GM18511 (cell line): ENCODE measurements at regions not wholly inside any gene's neighbourhood (a gene's known extent, or its start where the extent isn't known, plus 50 kb on each side); places are given as distances from the start of the nearest gene placed in this dataset.

Experiments
- ATAC-seq: cut with Tn5 transposase; IDR thresholded peaks from one replicate; pipeline ENCODE4 v1.9.1; 2021; ENCODE audit warnings: mild to moderate bottlenecking, moderate library complexity; ENCODE audit not compliant: unreplicated experiment

DNA sequence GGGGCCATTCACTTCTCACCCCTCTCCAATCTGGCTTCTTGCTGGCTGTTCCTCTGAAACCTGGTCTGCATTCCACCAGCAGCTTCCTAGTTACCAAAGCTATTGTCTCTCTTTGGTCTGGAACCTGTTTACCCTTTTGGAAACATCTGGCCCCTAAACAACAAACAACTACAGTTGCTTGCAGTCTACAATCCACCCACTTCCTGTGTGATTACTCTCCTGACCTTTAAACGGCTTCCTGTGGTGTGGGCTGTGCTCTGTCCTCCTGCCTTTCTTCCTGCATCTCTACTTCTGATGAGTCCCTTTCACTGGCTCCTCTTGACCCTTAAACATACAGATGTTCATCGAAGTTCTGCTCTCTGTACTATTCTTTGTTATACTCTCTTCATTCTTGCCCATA lies 303.8 kb downstream of the TDRD15 start:
- ATAC-seq = peak; percentile 67

DNA sequence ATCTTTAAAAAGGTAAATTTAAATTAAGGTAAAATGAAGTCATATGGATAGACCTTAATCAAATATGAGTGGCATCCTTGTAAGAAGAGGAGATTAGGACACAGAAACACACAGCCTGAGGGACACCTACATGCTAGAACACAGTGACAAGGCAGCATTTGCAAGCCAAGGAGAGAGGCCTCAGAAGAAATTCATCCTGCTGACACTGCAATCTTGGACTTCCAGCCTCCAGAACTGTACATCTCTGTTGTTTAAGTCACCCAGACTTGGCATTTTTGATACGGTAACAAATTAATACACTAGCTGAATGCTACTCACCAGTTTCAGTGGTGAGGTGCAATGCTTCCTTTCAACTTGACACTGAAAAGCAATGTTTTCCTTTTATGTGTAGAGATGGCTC lies 305.0 kb downstream of the TDRD15 start:
- ATAC-seq = no peak

DNA sequence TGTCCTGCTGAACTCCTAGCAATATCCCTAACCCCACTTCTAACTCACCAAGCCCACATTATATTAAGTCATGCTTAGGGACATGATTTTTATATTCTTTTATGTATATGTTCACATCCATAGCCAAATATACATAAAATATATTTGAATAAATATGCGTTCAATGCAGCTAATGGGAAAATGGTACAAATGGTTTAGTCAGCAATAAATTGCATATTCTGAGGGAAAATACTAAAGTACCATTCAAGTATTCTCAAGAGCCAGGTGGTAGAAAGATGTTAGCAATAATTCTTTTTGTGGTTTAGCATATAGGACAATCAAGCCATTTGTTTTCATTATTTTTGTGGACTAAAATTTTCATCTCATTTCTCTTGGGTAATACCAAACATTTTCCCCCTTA lies 306.0 kb downstream of the TDRD15 start:
- no peak for ATAC-seq

DNA sequence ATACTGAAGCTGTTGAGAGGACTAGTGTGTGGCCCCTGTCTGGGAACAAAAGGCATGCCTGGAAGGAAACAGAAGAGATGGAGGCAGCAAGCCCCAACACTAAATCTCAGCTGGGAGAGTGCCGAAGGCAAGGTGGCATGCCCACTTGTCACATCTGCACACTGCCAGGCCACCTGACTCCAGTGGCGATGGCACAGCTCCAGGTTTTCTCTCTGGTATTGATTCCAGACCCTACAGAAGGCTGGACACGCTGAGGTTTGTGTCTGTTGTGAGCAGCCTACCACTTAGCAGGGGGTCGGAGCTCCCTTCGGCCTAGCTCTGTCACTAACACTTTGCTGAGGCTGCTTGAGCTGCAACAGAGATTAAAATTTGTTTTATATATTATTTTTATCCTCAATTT lies 307.3 kb downstream of the TDRD15 start:
- ATAC-seq = no peak

DNA sequence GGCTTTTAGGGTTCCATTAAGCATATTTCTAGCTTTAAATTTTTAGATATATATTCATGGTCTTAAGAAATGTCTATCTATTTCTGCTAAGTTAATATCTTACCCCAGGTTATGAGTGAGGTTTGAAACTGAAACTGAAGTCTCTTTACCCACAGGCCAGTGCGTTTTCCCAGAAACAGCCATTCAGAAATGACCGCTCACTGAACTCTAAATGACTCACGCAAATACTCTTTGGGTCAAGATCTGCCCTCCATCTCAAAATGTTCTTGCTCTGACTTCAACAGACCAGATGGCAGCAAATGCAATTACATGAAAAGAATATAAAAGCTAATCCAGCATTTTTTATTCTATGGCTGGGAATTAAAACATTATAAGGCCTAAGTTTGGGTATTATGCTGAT lies 315.2 kb downstream of the TDRD15 start:
- peak; percentile 61 for ATAC-seq

DNA sequence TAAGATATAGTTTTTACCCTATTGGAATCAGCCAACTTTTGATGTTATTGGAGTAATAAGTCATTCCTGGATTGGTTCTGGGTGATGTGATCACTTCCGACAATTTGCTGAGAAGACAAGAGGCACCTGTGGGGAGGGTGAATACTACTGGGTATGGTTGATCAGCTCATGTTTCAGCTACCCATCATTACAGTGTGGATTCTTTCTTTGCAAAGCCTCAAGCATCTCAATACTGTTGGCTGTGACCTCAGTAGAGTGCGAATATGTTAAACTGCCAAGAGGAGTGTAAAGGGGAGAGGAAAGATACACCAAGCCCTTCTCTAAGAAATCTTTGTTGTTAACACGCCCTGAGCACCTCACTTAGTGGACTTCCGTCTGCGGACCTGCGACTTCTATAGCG lies 317.7 kb downstream of the TDRD15 start:
- no peak for ATAC-seq

DNA sequence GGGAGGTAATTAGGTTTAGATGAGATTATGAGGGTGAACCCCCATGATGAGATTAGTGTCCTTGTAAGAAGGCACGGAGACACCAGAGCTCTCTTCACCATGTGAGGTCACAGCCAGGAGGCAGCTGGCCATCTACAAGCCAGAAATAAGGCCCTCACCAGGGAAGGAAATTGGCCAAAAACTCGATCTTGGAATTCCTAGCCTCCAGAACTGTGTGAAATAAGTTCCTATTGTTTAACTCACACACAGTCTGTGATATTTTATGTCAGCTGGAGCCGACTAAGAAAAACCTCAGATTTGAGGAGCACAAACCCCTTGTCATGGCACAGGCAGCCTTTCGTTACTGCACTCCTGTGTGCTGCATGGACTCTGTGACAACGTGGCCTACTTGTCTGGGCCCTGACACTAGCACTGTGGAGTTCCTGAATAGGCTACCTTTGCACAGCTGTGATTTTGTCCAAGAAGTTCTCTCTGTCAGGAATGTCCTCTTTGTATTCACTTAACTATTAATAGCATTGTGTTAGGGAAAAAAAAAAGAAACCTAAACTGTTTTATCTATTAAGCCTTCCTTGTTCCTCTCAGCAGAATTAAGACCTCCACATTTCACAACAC lies 319.8 kb downstream of the TDRD15 start:
- no peak for ATAC-seq

DNA sequence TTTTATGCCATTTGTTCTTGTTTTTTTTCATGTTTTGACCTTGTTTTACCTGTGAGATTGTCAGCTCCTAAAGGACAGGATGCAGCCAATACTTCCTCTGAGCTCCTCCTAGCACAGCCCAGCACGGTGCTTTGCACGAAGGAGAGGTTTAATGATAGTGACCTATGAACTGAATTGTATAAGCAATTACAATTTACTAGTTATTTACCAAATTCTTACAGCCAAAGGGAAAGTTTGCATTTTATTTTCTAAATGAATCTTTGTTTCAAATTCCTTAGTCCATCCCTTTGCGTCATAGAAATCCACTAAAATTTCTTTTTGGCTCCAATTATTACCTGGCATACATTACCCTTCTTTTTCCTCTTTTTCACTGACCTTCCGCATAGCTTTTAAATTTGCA lies 326.1 kb downstream of the TDRD15 start:
- ATAC-seq = no peak

DNA sequence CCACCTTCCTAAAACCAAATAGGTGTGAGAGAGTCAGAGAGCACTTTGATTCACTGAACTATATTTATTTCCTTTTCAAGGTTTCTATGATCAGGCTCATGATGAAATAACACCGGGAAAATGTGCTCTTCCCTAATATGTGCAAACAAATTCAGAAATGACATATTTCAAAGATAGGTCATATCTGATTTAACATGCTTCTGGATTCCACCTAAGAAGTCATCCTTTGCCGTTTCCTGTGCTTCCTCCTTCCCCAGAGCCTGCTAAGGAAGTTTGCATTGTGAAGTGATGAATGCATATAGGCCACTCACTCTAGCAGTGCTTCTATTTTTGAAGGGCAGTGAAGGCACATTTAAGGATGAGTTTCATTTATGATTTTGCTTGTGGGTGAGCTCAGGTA lies 327.6 kb downstream of the TDRD15 start:
- no peak for ATAC-seq

DNA sequence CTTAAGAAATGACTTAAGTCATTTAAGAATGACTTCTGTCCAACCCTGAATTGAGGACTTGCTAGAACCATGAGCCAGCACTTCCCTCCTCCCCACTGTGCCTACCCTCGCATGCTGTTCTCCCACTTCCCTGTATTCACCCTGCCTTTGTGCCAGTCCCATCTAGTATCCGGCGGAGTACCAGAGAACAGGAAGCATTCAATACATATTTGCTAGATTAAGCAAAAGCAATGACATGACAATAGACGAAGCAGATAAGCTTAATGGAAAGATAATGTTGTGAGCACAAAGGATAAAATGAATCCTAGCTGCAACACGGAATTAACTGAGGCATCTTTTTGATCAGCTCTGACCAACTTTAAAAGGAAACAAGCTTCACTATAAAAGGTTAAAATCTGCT lies 328.5 kb downstream of the TDRD15 start:
- no peak for ATAC-seq

DNA sequence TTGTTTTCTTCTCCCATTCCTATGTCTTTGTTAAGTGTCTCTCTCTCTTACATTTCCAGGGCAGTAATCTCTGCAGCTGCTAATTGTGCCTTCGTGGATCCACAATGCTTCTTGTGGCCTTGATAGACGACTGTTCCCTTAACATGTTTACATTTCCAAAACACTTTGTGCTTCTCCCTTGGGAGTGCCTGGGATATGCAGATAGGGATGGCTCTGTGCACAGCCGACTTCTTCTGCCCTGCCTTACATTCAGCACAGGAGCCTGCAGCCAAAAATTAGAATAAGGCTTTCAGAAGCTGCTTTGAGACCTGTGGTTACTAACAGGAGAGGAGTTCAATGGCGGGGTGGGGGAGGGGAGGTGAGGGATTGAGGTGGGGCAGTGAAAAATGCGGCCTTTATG lies 328.9 kb downstream of the TDRD15 start:
- no peak for ATAC-seq

DNA sequence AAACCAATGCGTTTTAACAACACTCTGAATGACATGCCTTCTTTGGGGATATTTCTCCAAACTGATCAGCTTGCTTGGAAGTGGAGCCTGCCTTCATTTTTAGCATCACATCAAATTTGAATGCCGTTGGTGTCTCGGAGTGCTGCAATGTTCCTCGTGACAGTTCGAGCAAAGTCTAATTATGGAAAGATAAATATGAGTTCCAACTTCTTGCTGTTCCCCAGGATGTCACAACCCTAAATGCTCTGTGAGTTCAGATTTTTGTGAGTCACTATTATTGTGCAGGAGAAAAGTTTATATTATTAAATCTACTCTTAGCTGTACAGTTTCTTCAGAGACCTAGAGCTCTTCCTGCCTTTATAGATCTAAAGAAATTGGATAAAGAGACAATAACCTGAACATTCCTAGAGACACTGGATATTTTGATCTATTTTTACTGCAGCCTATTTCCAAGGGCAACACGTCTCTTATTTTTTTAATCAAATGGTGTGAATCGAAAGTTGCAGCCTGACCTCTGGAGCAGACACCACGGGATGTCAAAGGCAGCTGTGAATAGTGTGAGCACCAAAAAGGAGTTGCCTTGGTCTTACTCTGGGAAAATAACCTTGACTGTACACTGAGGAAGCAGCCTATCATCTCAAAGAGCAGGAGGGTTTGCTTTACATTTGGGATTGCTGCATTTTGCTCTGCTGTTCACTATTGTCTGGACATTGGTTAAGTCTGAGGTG lies 330.1 kb downstream of the TDRD15 start:
- no peak for ATAC-seq

DNA sequence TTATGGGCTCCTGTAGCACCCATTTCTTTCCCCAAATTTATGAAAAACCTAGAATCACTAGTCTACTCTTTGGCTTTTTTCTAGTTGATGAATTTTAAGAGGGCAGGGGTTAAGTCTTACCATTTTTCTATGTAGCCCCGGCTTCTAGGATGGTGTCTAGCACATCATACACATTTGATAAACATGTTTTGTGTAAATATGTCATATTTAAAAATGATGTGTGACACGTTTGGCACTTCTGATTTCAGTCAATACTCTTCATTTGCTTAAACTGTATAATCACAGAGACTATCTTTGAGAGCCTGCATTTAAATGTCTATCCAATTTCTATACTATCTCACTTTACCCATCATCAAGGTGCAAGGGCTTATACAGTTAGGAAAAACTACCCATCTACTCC lies 331.1 kb downstream of the TDRD15 start:
- no peak for ATAC-seq

DNA sequence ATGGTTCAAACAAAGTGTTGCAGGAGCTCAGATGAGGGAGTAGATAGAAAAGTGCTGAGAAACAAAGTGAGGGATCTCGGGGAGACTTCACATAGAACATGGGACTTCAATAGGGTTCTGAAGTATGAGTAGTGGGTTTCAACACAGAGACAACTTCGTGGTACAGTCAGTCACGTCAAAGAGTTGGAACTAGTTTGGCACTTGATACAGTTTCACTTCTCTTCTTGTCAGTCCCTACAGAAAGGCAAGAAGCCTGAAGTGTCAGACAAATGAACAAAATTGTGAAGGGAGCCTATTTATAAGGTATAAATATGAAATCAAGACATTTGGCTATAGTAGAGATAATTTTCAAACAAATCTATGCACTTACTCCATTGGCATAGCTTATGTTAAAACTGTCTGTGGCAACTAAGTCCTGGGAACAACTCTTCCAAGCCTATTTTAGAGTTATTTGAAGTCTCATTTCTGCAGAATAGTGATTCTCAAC lies 338.0 kb downstream of the TDRD15 start:
- no peak for ATAC-seq

DNA sequence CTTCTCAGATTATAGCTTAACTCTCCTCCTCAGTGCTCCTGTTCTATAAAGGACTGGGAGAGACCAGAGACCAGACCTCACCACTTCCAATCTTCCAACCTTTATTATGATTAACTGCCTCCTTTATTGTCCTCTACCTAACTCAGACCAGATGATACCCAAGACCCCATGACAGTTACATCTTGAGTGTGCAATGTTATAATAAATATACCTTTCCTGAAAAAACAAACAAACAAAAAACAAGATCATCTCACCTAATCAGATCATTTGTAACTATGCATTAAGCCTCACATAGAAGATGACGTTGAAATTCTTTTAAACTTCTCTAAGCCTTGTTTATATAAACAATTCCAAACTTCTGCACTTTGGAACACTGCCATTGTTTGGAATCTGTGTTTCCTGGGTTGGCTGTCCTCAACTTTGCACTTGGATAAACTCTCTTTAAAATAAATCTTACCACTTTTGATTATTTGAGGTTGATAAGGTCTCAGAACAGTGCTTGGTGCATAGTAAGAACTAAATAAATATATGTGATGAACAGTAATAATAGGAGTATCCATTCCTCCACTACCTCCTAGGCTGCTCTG lies 342.7 kb downstream of the TDRD15 start:
- ATAC-seq = no peak

DNA sequence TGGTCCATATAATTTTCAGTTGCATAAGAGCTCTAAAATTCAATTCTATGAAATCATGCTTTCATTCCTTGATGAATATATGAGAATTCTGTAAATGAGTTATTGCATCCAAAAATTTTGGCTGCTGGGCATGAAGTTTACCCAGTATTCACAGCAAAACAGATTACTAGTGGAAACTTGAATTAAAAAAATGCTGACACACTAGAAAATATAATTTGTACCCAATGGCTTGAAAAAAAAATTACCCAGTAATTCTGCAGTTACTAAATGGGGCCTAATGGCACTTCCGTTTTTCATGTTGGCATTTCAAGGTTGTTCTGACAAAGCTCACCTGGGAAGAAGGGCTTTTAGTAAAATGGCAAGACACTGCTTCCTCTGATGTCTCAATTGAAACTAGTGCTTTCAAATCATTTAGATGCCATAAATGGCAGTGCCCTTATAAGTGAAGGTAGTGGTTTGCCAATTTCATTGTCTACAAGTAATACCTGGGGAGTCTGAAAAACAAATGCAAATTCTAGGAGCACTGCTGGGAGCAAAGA lies 343.6 kb downstream of the TDRD15 start:
- no peak for ATAC-seq

DNA sequence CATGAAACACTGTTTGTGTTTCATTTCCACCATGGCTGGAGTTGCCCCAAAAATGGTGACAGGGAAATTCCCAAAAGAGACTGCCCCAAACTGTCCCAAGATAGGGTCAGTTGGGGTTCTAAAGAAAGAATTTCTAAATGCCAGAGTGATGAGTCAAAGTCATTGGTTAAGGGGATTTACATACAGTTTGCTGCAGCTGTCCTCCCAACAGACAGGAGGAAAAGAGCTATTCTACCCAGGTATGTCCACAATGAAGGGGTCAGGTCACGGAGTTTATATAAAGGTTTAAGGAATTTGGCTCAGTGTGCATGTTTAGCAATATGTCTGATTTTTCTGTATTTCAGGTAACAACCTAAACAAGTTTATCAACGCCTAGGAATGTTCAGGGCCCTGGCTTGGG lies 344.1 kb downstream of the TDRD15 start:
- ATAC-seq = no peak

DNA sequence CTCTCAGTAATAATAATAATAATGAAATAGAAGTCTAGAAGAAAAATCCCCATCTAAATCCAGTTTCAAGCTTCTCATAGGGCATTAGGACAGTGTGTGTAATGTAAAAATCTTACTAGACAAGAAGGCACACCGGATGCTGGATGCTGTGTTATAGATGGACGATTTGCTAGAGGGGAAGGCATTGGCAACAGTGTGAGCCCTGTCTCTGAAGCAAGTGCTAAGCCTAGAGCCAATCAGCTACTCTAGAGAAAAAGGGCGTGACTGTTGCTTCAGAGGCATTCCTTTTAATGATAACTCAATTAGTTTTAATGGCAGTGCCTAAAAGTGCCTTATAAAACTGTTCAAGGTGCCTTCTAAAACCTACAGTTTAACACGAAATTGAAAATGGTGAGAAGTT lies 344.9 kb downstream of the TDRD15 start:
- ATAC-seq = no peak

DNA sequence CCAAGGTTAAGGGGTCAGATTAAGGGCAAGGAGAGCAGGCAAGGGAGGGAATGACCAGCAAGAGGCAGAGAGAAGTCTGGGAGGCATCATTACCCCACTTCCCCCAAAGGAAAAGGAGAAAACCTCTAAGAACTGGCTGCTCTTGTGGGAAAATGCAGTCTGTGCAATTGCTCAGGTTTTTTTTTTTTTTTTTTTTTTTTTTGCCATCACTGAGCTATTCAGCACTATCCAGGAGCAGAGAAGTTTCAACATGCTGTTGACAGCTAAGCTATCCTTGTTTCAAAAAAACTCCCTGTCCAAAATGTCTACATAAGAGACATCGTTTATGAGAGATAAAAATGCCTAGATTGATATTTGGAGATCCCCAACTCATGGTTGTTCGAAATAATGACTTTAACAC lies 345.4 kb downstream of the TDRD15 start:
- ATAC-seq = no peak

DNA sequence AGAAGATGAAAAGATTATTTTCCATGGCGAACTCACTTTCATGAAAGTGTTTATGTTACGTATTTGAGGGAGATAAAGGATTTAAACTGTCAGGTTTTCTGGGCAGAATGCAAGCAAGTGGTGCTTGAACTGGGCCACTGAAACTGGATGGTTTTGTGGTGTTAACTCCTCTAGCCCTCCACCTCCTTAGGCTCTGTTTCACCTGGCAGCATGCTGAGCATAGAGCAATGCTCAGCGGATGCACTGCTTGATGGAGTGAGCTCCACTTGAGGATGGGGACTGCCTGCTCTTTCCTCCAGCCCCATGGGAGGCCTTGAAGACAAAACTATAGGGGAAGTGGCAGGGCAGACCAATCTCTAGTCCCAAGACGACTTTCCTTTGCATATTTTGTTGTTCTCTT lies 345.8 kb downstream of the TDRD15 start:
- no peak for ATAC-seq

DNA sequence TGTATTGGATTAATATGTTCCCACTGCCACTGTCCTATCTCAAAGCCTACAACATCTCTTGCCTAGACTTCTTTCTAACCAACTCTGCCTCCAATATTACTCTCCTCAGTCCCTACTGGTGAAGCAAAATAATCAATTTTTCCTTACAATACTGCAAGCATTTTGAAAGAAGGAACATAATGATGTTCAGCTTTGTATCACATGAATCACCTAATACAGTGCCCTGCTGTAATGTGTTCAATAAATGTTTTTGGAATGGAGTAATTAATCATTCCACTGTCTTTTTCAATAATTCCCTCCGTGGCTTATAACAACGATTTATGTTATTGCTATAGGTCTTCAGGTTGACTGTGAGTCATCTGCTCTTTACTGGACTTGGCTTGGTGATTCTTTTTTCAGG lies 356.4 kb downstream of the TDRD15 start:
- ATAC-seq = no peak

DNA sequence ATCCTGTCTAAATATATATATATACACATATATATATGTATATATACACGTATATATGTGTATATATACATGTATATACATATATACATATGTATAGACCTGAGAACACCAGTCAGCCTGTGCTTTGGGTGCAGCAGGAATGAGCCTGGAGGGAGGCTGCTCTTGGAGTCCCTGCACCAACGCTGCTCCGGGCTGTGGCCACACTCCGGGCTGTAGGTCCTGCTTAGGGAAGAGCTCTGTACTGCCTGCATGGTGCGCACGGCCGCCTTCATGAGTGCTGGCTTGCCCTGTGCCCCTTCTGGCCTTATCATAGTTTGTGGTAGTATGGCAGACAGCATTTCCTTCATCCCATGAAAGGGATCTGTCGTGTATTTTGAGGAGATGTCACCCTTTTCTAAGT lies 360.9 kb downstream of the TDRD15 start:
- no peak for ATAC-seq
